CD4-positive, alpha-beta memory T cell (primary cell): ENCODE measurements at regions not wholly inside any gene's neighbourhood (a gene's known extent, or its start where the extent isn't known, plus 50 kb on each side); places are given as distances from the start of the nearest gene placed in this dataset.
"Not testable (repeated sequence)": the region's sequence is repeated elsewhere in the genome, so short reads cannot be mapped to it uniquely, and the experiment has no call there.

Experiments
- CTCF ChIA-PET: fragments of 350-600 bp; sonication (Branson Sonifier 250); formaldehyde crosslinking; loops from one replicate; lab custom pipeline; 2021; ENCODE audit warnings: inconsistent platforms; ENCODE audit not compliant: partially characterized antibody; lab: Charles Lee
- POLR2A ChIA-PET: fragments of 350-600 bp; sonication (Branson Sonifier 250); formaldehyde crosslinking; loops from one replicate; lab custom pipeline; 2021; ENCODE audit not compliant: partially characterized antibody; lab: Charles Lee
- DNase-seq, 5 donors: peaks; one replicate each; pipeline versions ENCODE4 v3.0.0 to v3.0.0-alpha.2; 2020 to 2022; ENCODE audit warnings: mixed read lengths in 1 of 5
- H3K27ac ChIP-seq: one replicate; pipeline ENCODE4 v1.7.0; 2013; ENCODE audit warnings: low read depth, low read length
- H3K27me3 ChIP-seq: 2 replicates; pipeline ENCODE4 v1.7.0; 2013; ENCODE audit warnings: mild to moderate bottlenecking, low read length, moderate library complexity; ENCODE audit not compliant: insufficient read depth
- H3K36me3 ChIP-seq: 2 replicates; pipeline ENCODE4 v1.7.0; 2013; ENCODE audit warnings: mild to moderate bottlenecking, low read length, moderate library complexity; ENCODE audit not compliant: insufficient read depth
- H3K4me1 ChIP-seq: 2 replicates; pipeline ENCODE4 v1.7.0; 2013; ENCODE audit warnings: mild to moderate bottlenecking, low read length, moderate library complexity; ENCODE audit not compliant: insufficient read depth
- H3K4me3 ChIP-seq, 2 donors: one replicate each; pipeline ENCODE4 v1.7.0; 2013; ENCODE audit warnings: low read length in 2 of 2, mild to moderate bottlenecking in 1 of 2
- H3K9me3 ChIP-seq, 2 donors: one replicate each; pipeline ENCODE4 v1.7.0; 2013; ENCODE audit warnings: low read length in 2 of 2, control low read depth in 1 of 2; ENCODE audit not compliant: control insufficient read depth in 1 of 2
- H3K27ac Mint-ChIP-seq, 7 donors: one replicate each; pipeline ENCODE4 v1.8.0; 2020 to 2021; ENCODE audit warnings: mixed read lengths in 7 of 7, mild to moderate bottlenecking in 6 of 7, inconsistent platforms in 3 of 7, moderate library complexity in 3 of 7
- H3K27me3 Mint-ChIP-seq, 2 donors: one replicate each; pipeline ENCODE4 v1.8.0; 2020 to 2021; ENCODE audit warnings: mixed read lengths in 2 of 2
- H3K36me3 Mint-ChIP-seq, 2 donors: one replicate each; pipeline ENCODE4 v1.8.0; 2020 to 2021; ENCODE audit warnings: mixed read lengths in 2 of 2, inconsistent platforms in 1 of 2, mild to moderate bottlenecking in 1 of 2
- H3K4me1 Mint-ChIP-seq, 4 donors: one replicate each; pipeline ENCODE4 v1.8.0; 2020 to 2021; ENCODE audit warnings: mixed read lengths in 4 of 4, mild to moderate bottlenecking in 1 of 4
- H3K4me3 Mint-ChIP-seq, 8 donors: one replicate each; pipeline ENCODE4 v1.8.0; 2020 to 2021; ENCODE audit warnings: mixed read lengths in 8 of 8, mild to moderate bottlenecking in 7 of 8, moderate library complexity in 6 of 8, inconsistent platforms in 3 of 8
- H3K9me3 Mint-ChIP-seq, 8 donors: one replicate each; pipeline ENCODE4 v1.8.0; 2020 to 2021; ENCODE audit warnings: mixed read lengths in 8 of 8, mild to moderate bottlenecking in 5 of 8, inconsistent platforms in 3 of 8, moderate library complexity in 1 of 8
- intact Hi-C: fragments of 100-400 bp; cut with micrococcal nuclease; formaldehyde crosslinking; loops from one replicate; pipeline ENCODE4 v1.15.1; 2023

GRCh38 chr5:174581894-174582293, 142.5 kb upstream of the MSX2 start:
- Mint-ChIP-seq H3K4me1 (peaks cover 0 to 1% (median 0%) of the 10 kb centered on the region in 4 donors), H3K9me3 (peaks cover 0 to 17% (median 11%) of the 10 kb centered on the region in 8 donors), H3K27me3 (peaks cover 0 to 2% of the 10 kb centered on the region in 2 donors), H3K27ac (no peak overlapping the region), H3K4me3 (no peak overlapping the region), H3K36me3 (no peaks in the 10 kb centered on the region)
- H3K4me3 ChIP-seq, result no peak overlapping the region
- no peaks in the 10 kb centered on the region for H3K27me3 ChIP-seq
- ChIA-PET POLR2A (no interaction called here), CTCF (no interaction called here)
- H3K4me1 ChIP-seq, result no peaks in the 10 kb centered on the region
- no peaks in the 10 kb centered on the region for H3K36me3 ChIP-seq
- DNase-seq, result no peak
- no peak overlapping the region for H3K27ac ChIP-seq
- no peaks in the 10 kb centered on the region for H3K9me3 ChIP-seq
- intact Hi-C loops, result no loop called here

GRCh38 chr5:174583071-174583470, 141.3 kb upstream of the MSX2 start:
- Histone ChIP-seq H3K4me1 (no peaks in the 10 kb centered on the region), H3K4me3 (no peak overlapping the region), H3K9me3 (no peaks in the 10 kb centered on the region), H3K36me3 (no peaks in the 10 kb centered on the region), H3K27ac (no peak overlapping the region), H3K27me3 (no peaks in the 10 kb centered on the region)
- CTCF ChIA-PET, result no interaction called here
- Mint-ChIP-seq H3K27me3 (peaks cover 0 to 2% of the 10 kb centered on the region in 2 donors), H3K4me1 (peaks cover 0 to 1% (median 0%) of the 10 kb centered on the region in 4 donors), H3K36me3 (no peaks in the 10 kb centered on the region), H3K9me3 (peaks cover 0 to 18% (median 11%) of the 10 kb centered on the region in 8 donors), H3K27ac (no peak overlapping the region), H3K4me3 (no peak overlapping the region)
- no peak for DNase-seq
- POLR2A ChIA-PET, result no interaction called here
- intact Hi-C loops, result no loop called here

DNA sequence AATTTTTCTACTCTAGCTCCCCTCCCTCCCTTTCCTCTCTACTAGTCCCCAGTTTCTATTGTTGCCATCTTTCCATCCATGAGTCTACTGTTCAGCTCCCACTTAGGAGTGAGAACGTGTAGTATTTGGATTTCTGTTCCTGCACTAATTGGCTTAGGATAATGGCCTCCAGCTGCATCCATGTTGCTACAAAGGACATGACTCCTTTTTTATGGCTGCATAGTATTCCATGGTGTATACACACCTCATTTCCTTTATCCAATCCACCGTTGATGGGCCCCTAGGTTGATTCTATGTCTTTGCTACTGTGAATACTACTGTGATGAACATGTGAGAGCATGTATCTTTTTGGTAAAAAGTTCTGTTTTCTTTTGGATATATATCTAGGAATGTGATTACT, 138.9 kb upstream of the MSX2 start:
- Mint-ChIP-seq H3K9me3 (peaks cover 0 to 18% (median 11%) of the 10 kb centered on the region in 8 donors), H3K27me3 (peaks cover 2% of the 10 kb centered on the region in 2 donors), H3K4me3 (no peak overlapping the region), H3K4me1 (peaks cover 0 to 1% (median 0%) of the 10 kb centered on the region in 4 donors), H3K36me3 (no peaks in the 10 kb centered on the region), H3K27ac (no peak overlapping the region)
- CTCF ChIA-PET, result no interaction called here
- H3K27me3 ChIP-seq, result no peaks in the 10 kb centered on the region
- intact Hi-C loops, result no loop called here
- no peaks in the 10 kb centered on the region for H3K36me3 ChIP-seq
- no peak for DNase-seq
- no peaks in the 10 kb centered on the region for H3K4me1 ChIP-seq
- H3K27ac ChIP-seq, result no peak overlapping the region
- POLR2A ChIA-PET, result no interaction called here
- H3K9me3 ChIP-seq, result no peaks in the 10 kb centered on the region
- H3K4me3 ChIP-seq, result no peak overlapping the region

DNA sequence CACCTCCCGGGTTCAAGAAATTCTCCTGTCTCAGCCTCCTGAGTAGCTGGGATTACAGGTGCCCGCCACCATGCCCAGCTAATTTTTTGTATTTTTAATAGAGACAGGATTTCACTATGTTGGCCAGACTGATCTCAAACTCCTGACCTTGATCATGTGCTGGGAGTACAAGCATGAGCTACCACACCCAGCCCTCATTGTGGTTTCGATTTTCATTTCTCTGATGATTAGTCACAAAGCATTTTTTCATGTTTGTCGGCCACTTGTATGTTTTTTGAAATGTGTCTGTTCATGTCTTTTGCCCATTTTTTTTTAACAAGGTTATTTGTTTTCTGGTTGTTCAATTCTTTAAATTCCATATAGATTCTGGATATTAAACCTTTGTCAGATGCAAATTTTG, 138.2 kb upstream of the MSX2 start:
- H3K4me1 ChIP-seq, POLR2A ChIA-PET, H3K4me3 Mint-ChIP-seq, intact Hi-C loops, H3K9me3 ChIP-seq, DNase-seq, H3K36me3 Mint-ChIP-seq, H3K27me3 Mint-ChIP-seq, H3K36me3 ChIP-seq, H3K4me1 Mint-ChIP-seq, H3K4me3 ChIP-seq, CTCF ChIA-PET, H3K27ac ChIP-seq, H3K27me3 ChIP-seq: not testable (repeated sequence)
- peaks cover 0 to 18% (median 11%) of the 10 kb centered on the region in 8 donors for H3K9me3 Mint-ChIP-seq
- peak overlapping the region in 1 of 7 donors; percentile 68 for H3K27ac Mint-ChIP-seq

- H3K27ac Mint-ChIP-seq, result no peak overlapping the region
- H3K27me3 ChIP-seq, result no peaks in the 10 kb centered on the region
- H3K36me3 ChIP-seq, result no peaks in the 10 kb centered on the region
- H3K4me1 Mint-ChIP-seq, result no peaks in the 10 kb centered on the region
- no peak overlapping the region for H3K4me3 Mint-ChIP-seq
- no peak overlapping the region for H3K27ac ChIP-seq
- H3K4me3 ChIP-seq, result no peak overlapping the region
- peaks cover 0 to 19% (median 11%) of the 10 kb centered on the region in 8 donors for H3K9me3 Mint-ChIP-seq
- no peaks in the 10 kb centered on the region for H3K36me3 Mint-ChIP-seq
- H3K27me3 Mint-ChIP-seq, result peaks cover 2 to 4% of the 10 kb centered on the region in 2 donors
- ChIA-PET POLR2A (no interaction called here), CTCF (no interaction called here)
- no peaks in the 10 kb centered on the region for H3K4me1 ChIP-seq
- DNase-seq, result no peak
- intact Hi-C loops, result no loop called here
- no peaks in the 10 kb centered on the region for H3K9me3 ChIP-seq
Measured at GRCh38 chr5:174589011-174589410, 135.4 kb upstream of the MSX2 start.

DNA sequence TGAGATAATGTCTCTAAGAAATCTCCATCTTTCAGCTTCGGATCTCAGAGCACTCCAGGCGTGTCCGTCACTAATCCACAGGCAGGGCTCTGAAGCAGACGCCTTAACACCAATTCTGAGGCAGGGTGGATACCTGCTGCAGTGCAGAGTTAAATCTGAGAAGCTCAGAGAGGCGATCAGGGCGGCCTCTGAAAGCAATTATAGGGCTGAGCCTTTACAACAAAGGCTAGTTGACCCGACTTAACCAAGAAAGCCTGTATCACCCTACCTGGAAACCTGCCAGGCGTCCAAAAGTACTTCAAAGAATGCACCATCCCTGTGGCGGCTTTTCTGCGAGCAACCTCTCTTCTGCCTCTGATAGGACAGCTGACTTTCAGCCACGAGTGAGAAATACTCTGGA, 134.8 kb upstream of the MSX2 start:
- no peaks in the 10 kb centered on the region for H3K36me3 Mint-ChIP-seq
- H3K36me3 ChIP-seq, result no peaks in the 10 kb centered on the region
- no peak overlapping the region for H3K27ac Mint-ChIP-seq
- H3K27me3 ChIP-seq, result no peaks in the 10 kb centered on the region
- H3K9me3 Mint-ChIP-seq, result peaks cover 0 to 19% (median 11%) of the 10 kb centered on the region in 8 donors
- no peak overlapping the region for H3K27ac ChIP-seq
- ChIA-PET POLR2A (no interaction called here), CTCF (no interaction called here)
- intact Hi-C loops, result no loop called here
- no peak for DNase-seq
- H3K27me3 Mint-ChIP-seq, result peaks cover 2% of the 10 kb centered on the region in 2 donors
- no peak overlapping the region for H3K4me3 ChIP-seq
- no peaks in the 10 kb centered on the region for H3K9me3 ChIP-seq
- H3K4me1 ChIP-seq, result no peaks in the 10 kb centered on the region
- no peak overlapping the region for H3K4me3 Mint-ChIP-seq
- H3K4me1 Mint-ChIP-seq, result no peaks in the 10 kb centered on the region

GRCh38 chr5:174590820-174591219, 133.6 kb upstream of the MSX2 start:
- no peak for DNase-seq
- peaks cover 0 to 13% (median 5%) of the 10 kb centered on the region in 8 donors for H3K9me3 Mint-ChIP-seq
- intact Hi-C loops, result no loop called here
- Histone ChIP-seq H3K4me3 (no peak overlapping the region), H3K27me3 (no peaks in the 10 kb centered on the region), H3K4me1 (no peaks in the 10 kb centered on the region), H3K9me3 (no peaks in the 10 kb centered on the region), H3K36me3 (no peaks in the 10 kb centered on the region), H3K27ac (no peak overlapping the region)
- ChIA-PET CTCF (no interaction called here), POLR2A (no interaction called here)
- H3K27ac Mint-ChIP-seq, result no peak overlapping the region
- no peak overlapping the region for H3K4me3 Mint-ChIP-seq
- H3K4me1 Mint-ChIP-seq, result no peaks in the 10 kb centered on the region
- H3K27me3 Mint-ChIP-seq, result peaks cover 2% of the 10 kb centered on the region in 2 donors
- no peaks in the 10 kb centered on the region for H3K36me3 Mint-ChIP-seq

GRCh38 chr5:174596429-174596828, 128.0 kb upstream of the MSX2 start:
- ChIA-PET POLR2A (no interaction called here), CTCF (no interaction called here)
- no peaks in the 10 kb centered on the region for H3K4me1 ChIP-seq
- peaks cover 4 to 7% of the 10 kb centered on the region in 2 donors for H3K27me3 Mint-ChIP-seq
- no peak overlapping the region for H3K27ac Mint-ChIP-seq
- no peaks in the 10 kb centered on the region for H3K27me3 ChIP-seq
- no peaks in the 10 kb centered on the region for H3K9me3 ChIP-seq
- H3K36me3 ChIP-seq, result no peaks in the 10 kb centered on the region
- H3K36me3 Mint-ChIP-seq, result no peaks in the 10 kb centered on the region
- no peak for DNase-seq
- H3K4me3 Mint-ChIP-seq, result no peak overlapping the region
- peaks cover 0 to 2% (median 0%) of the 10 kb centered on the region in 8 donors for H3K9me3 Mint-ChIP-seq
- H3K4me1 Mint-ChIP-seq, result peaks cover 0 to 3% (median 1%) of the 10 kb centered on the region in 4 donors
- no peak overlapping the region for H3K27ac ChIP-seq
- no peak overlapping the region for H3K4me3 ChIP-seq
- intact Hi-C loops, result no loop called here
